ENCODE measurements at regions not wholly inside any gene's neighbourhood (a gene's known extent, or its start where the extent isn't known, plus 50 kb on each side); places are given as distances from the start of the nearest gene placed in this dataset.

- no peak for DNase-seq (ENCODE audit: low read depth)
- H3K4me3 ChIP-seq (ENCODE audit: low read depth, low read length), result no peak overlapping the region
- TF ChIP-seq CTCF (conservative IDR thresholded peaks at IDR 0.05; ENCODE audit: low read depth, low read length), result no peak
Measured at GRCh38 chr4:79492148-79492547, 84.1 kb upstream of the GK2 start.

GRCh38 chr4:79489506-79489905 is 81.5 kb upstream of the GK2 start:
- DNase-seq (ENCODE audit: low read depth), result no peak
- TF ChIP-seq CTCF (conservative IDR thresholded peaks at IDR 0.05; ENCODE audit: low read depth, low read length), result no peak
- H3K4me3 ChIP-seq (ENCODE audit: low read depth, low read length), result no peak overlapping the region

- H3K4me3 ChIP-seq (ENCODE audit: low read depth, low read length), result no peak overlapping the region
- TF ChIP-seq CTCF (conservative IDR thresholded peaks at IDR 0.05; ENCODE audit: low read depth, low read length), result no peak
- DNase-seq (ENCODE audit: low read depth), result no peak
Measured at GRCh38 chr4:79476196-79476595, 68.2 kb upstream of the GK2 start.

GRCh38 chr4:79473439-79473724 is 65.4 kb upstream of the GK2 start:
- DNase-seq (ENCODE audit: low read depth), result no peak
- no peak overlapping the region for H3K4me3 ChIP-seq (ENCODE audit: low read depth, low read length)
- no peak for TF ChIP-seq CTCF (conservative IDR thresholded peaks at IDR 0.05; ENCODE audit: low read depth, low read length)

- no peak for TF ChIP-seq CTCF (conservative IDR thresholded peaks at IDR 0.05; ENCODE audit: low read depth, low read length)
- no peak overlapping the region for H3K4me3 ChIP-seq (ENCODE audit: low read depth, low read length)
- DNase-seq (ENCODE audit: low read depth), result no peak
Measured at GRCh38 chr4:79472693-79473438, 64.8 kb upstream of the GK2 start.

- TF ChIP-seq CTCF (conservative IDR thresholded peaks at IDR 0.05; ENCODE audit: low read depth, low read length), result no peak
- DNase-seq (ENCODE audit: low read depth), result no peak
- H3K4me3 ChIP-seq (ENCODE audit: low read depth, low read length), result no peak overlapping the region
Measured at GRCh38 chr4:79472036-79472435, 64.0 kb upstream of the GK2 start.

GRCh38 chr4:79471309-79471708 is 63.3 kb upstream of the GK2 start:
- no peak overlapping the region for H3K4me3 ChIP-seq (ENCODE audit: low read depth, low read length)
- no peak for DNase-seq (ENCODE audit: low read depth)
- TF ChIP-seq CTCF (conservative IDR thresholded peaks at IDR 0.05; ENCODE audit: low read depth, low read length), result no peak
